ENCODE measurements at regions not wholly inside any gene's neighbourhood (a gene's known extent, or its start where the extent isn't known, plus 50 kb on each side); places are given as distances from the start of the nearest gene placed in this dataset.
"Not testable (repeated sequence)": the region's sequence is repeated elsewhere in the genome, so short reads cannot be mapped to it uniquely, and the experiment has no call there.

GRCh38 chrY:11099004-11099403 lies 1571.3 kb downstream of the TSPY10 start:
- no peak for TF ChIP-seq CTCF (IDR thresholded peaks at IDR 0.05; ENCODE audit: low read depth, low read length, poor library complexity, severe bottlenecking)
- TF ChIP-seq EZH2phosphoT487 (IDR thresholded peaks at IDR 0.05; ENCODE audit: borderline replicate concordance, low read length) = no peak
- H3K27ac ChIP-seq (ENCODE audit: low read depth, low read length) = no peak overlapping the region
- H3K9me3 ChIP-seq (ENCODE audit: control insufficient read depth, insufficient read depth, low read length) = peaks cover 4% of the 10 kb centered on the region; the same call in 1 of the 2 replicates
- H4K20me1 ChIP-seq (ENCODE audit: control insufficient read depth, insufficient read depth, low read depth, low read length) = no peaks in the 10 kb centered on the region
- no peaks in the 10 kb centered on the region for H3K36me3 ChIP-seq (ENCODE audit: control insufficient read depth, low read length)
- no peaks in the 10 kb centered on the region for H3K4me1 ChIP-seq (ENCODE audit: control insufficient read depth, low read length)
- H3K4me3 ChIP-seq (ENCODE audit: low read length) = no peak overlapping the region
- no peaks in the 10 kb centered on the region for H3K9me2 ChIP-seq (replicated peaks; ENCODE audit: control insufficient read depth, low read length)
- H3K27me3 ChIP-seq (ENCODE audit: control insufficient read depth, low read length) = no peaks in the 10 kb centered on the region
- H3K4me2 ChIP-seq (ENCODE audit: low read length) = no peak overlapping the region
- no peaks in the 10 kb centered on the region for H3F3A ChIP-seq (ENCODE audit: control insufficient read depth, insufficient read depth)
- no peaks in the 10 kb centered on the region for H3K79me2 ChIP-seq (ENCODE audit: control insufficient read depth, low read length)

- not testable (repeated sequence) for H3K9me2 ChIP-seq (replicated peaks; ENCODE audit: control insufficient read depth, low read length); H3K9me3 ChIP-seq (ENCODE audit: control insufficient read depth, insufficient read depth, low read length); H3K27ac ChIP-seq (ENCODE audit: low read depth, low read length); H3K27me3 ChIP-seq (ENCODE audit: control insufficient read depth, low read length); H3K79me2 ChIP-seq (ENCODE audit: control insufficient read depth, low read length); H3K4me1 ChIP-seq (ENCODE audit: control insufficient read depth, low read length); H4K20me1 ChIP-seq (ENCODE audit: control insufficient read depth, insufficient read depth, low read depth, low read length); H3K4me2 ChIP-seq (ENCODE audit: low read length); H3K4me3 ChIP-seq (ENCODE audit: low read length); H3F3A ChIP-seq (ENCODE audit: control insufficient read depth, insufficient read depth); H3K36me3 ChIP-seq (ENCODE audit: control insufficient read depth, low read length)
Observed at GRCh38 chrY:11100472-11100871, 1572.8 kb downstream of the TSPY10 start.

- not testable (repeated sequence) for H3K4me2 ChIP-seq (ENCODE audit: low read length); H3K27ac ChIP-seq (ENCODE audit: low read depth, low read length); H3F3A ChIP-seq (ENCODE audit: control insufficient read depth, insufficient read depth); H4K20me1 ChIP-seq (ENCODE audit: control insufficient read depth, insufficient read depth, low read depth, low read length); H3K4me3 ChIP-seq (ENCODE audit: low read length); H3K9me2 ChIP-seq (replicated peaks; ENCODE audit: control insufficient read depth, low read length); H3K79me2 ChIP-seq (ENCODE audit: control insufficient read depth, low read length); H3K36me3 ChIP-seq (ENCODE audit: control insufficient read depth, low read length); H3K4me1 ChIP-seq (ENCODE audit: control insufficient read depth, low read length); H3K27me3 ChIP-seq (ENCODE audit: control insufficient read depth, low read length); H3K9me3 ChIP-seq (ENCODE audit: control insufficient read depth, insufficient read depth, low read length)
Observed at GRCh38 chrY:11102987-11103386, 1575.3 kb downstream of the TSPY10 start.

- not testable (repeated sequence) for H3K9me2 ChIP-seq (replicated peaks; ENCODE audit: control insufficient read depth, low read length); H3K4me3 ChIP-seq (ENCODE audit: low read length)
Observed at GRCh38 chrY:11107127-11107918, 1579.6 kb downstream of the TSPY10 start.

GRCh38 chrY:11151724-11152123 lies 1549.3 kb upstream of the USP9Y start:
- H3F3A ChIP-seq (ENCODE audit: control insufficient read depth, insufficient read depth); H3K9me2 ChIP-seq (replicated peaks; ENCODE audit: control insufficient read depth, low read length); H4K20me1 ChIP-seq (ENCODE audit: control insufficient read depth, insufficient read depth, low read depth, low read length); H3K4me3 ChIP-seq (ENCODE audit: low read length); H3K79me2 ChIP-seq (ENCODE audit: control insufficient read depth, low read length); H3K27ac ChIP-seq (ENCODE audit: low read depth, low read length); H3K9me3 ChIP-seq (ENCODE audit: control insufficient read depth, insufficient read depth, low read length); H3K4me2 ChIP-seq (ENCODE audit: low read length); H3K27me3 ChIP-seq (ENCODE audit: control insufficient read depth, low read length); H3K36me3 ChIP-seq (ENCODE audit: control insufficient read depth, low read length); H3K4me1 ChIP-seq (ENCODE audit: control insufficient read depth, low read length): not testable (repeated sequence)

More at GRCh38 chrY:11107127-11107918, 1579.6 kb downstream of the TSPY10 start:
- not testable (repeated sequence) for H3F3A ChIP-seq (ENCODE audit: control insufficient read depth, insufficient read depth); H3K4me2 ChIP-seq (ENCODE audit: low read length); H3K79me2 ChIP-seq (ENCODE audit: control insufficient read depth, low read length); H3K36me3 ChIP-seq (ENCODE audit: control insufficient read depth, low read length); H3K27ac ChIP-seq (ENCODE audit: low read depth, low read length); H3K27me3 ChIP-seq (ENCODE audit: control insufficient read depth, low read length); H3K4me1 ChIP-seq (ENCODE audit: control insufficient read depth, low read length); H4K20me1 ChIP-seq (ENCODE audit: control insufficient read depth, insufficient read depth, low read depth, low read length); H3K9me3 ChIP-seq (ENCODE audit: control insufficient read depth, insufficient read depth, low read length)

Measured in DOHH2 (cell line).